Spleen (tissue), 7 donors: ENCODE measurements at regions not wholly inside any gene's neighbourhood (a gene's known extent, or its start where the extent isn't known, plus 50 kb on each side); places are given as distances from the start of the nearest gene placed in this dataset.
"Not testable (repeated sequence)": the region's sequence is repeated elsewhere in the genome, so short reads cannot be mapped to it uniquely, and the experiment has no call there.

Experiments used
- CTCF ChIP-seq, 11 experiments: fragments of 200-600 bp in 7 of 11; fragments of 450-650 bp in 4 of 11; sonication (generic) in 4 of 11; IDR thresholded peaks in 8 of 11; conservative IDR thresholded peaks in 3 of 11; 1 replicate in 7 of 11; 2 replicates in 4 of 11; pipeline versions ENCODE4 v1.4.0 to v1.8.0; 2016 to 2021; ENCODE audit warnings: antibody characterized with exemption in 11 of 11, inconsistent platforms in 4 of 11, mild to moderate bottlenecking in 1 of 11
- POLR2A ChIP-seq, 3 donors: fragments of 450-650 bp; IDR thresholded peaks; one replicate each; pipeline ENCODE4 v1.5.1; 2017; ENCODE audit warnings: antibody characterized with exemption in 3 of 3, mild to moderate bottlenecking in 1 of 3
- POLR2AphosphoS5 ChIP-seq, 3 donors: sonication (generic); formaldehyde crosslinking; IDR thresholded peaks; one replicate each; pipeline ENCODE4 v1.5.1; 2017; ENCODE audit warnings: antibody characterized with exemption in 3 of 3
- donor health status: DM: no; HTN: no; CAD: no; lungs with moderate emphysema.
- donor health status: DM: no; HTN: no; CAD: no.
- donor health status: DM: no; HTN: no; CAD: no.

DNA sequence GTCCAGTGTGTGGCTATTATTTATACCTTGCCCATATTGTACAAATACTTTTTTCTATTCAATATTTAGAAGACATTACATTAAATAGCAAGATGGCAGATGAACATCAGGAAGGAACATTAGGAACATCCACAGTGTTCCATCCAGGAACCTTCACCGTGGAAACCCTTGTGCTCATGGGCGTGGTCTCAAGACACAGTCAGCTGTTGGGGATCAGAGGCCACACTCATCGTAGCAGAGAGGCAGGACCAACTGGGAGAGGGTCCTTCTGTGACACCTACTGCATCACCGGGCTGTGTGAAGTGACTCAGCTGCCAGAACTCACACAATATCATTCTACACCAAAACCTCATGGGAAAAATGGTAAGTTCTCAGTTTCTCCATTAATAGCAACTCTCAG lies 328.9 kb downstream of the PREX1 start:
- TF ChIP-seq CTCF (IDR thresholded peaks at IDR 0.05 in 8 of 11, conservative IDR thresholded peaks at IDR 0.05 in 3 of 11); POLR2A (IDR thresholded peaks at IDR 0.05); POLR2AphosphoS5 (IDR thresholded peaks at IDR 0.05): not testable (repeated sequence)
